HCT116 (cell line): ENCODE measurements at regions not wholly inside any gene's neighbourhood (a gene's known extent, or its start where the extent isn't known, plus 50 kb on each side); places are given as distances from the start of the nearest gene placed in this dataset.

Source experiments
- ATAC-seq: fragments of 200-7000 bp; cut with Tn5 transposase; 2 replicates; pipeline ENCODE4 v1.9.1; 2020; ENCODE audit warnings: mild to moderate bottlenecking, moderate library complexity
- BruUV-seq: library from RNA; stranded (reverse); fragments of 400-500 nt; replicated peaks from 2 replicates; lab custom pipeline; 2021; lab: Mats Ljungman, UMichigan
- CTCF ChIA-PET: fragments of 300-600 bp; sonication (Branson Sonifier 250); formaldehyde crosslinking; loops from one replicate; lab custom pipeline; 2021; ENCODE audit warnings: antibody characterized with exemption; lab: Charles Lee
- POLR2A ChIA-PET: fragments of 300-600, 350-600 bp; sonication (Branson Sonifier 250); formaldehyde crosslinking; loops from one replicate; lab custom pipeline; 2021; ENCODE audit warnings: antibody characterized with exemption; lab: Charles Lee
- RAD21 ChIA-PET, 2 experiments: fragments of 300-600 bp; sonication (Branson Sonifier 250); formaldehyde crosslinking; loops; one replicate each; lab custom pipeline; 2023; ENCODE audit warnings: low total read pairs in 2 of 2; ENCODE audit not compliant: uncharacterized antibody in 2 of 2, unreplicated experiment in 2 of 2, low non-redundant PET in 1 of 2; lab: Charles Lee
- DNase-seq: peaks from one replicate; pipeline ENCODE4 v3.0.0-alpha.2; 2010; ENCODE audit warnings: low read depth, low spot score
- H2AFZ ChIP-seq: fragments of 200-600 bp; shearing (Covaris generic), sonication (generic); 2 replicates; pipeline ENCODE4 v1.6.1; 2017; ENCODE audit warnings: low read depth, mixed run types, mixed read lengths, antibody characterized with exemption, low read length; ENCODE audit not compliant: poor library complexity, severe bottlenecking
- H3K27ac ChIP-seq: 2 replicates; pipeline ENCODE4 v1.5.1; 2012; ENCODE audit warnings: low read depth, low read length
- H3K27me3 ChIP-seq: fragments of 200-600 bp; sonication (generic); 2 replicates; pipeline ENCODE4 v1.6.1; 2016; ENCODE audit warnings: mixed run types, low read length, mixed read lengths; ENCODE audit not compliant: insufficient read depth
- H3K36me3 ChIP-seq, 2 experiments: fragments of 200-500 bp in 1 of 2; fragments of 200-600 bp in 1 of 2; sonication (Bioruptor generic) in 1 of 2; sonication (generic) in 1 of 2; 2 replicates each; pipeline versions ENCODE4 v1.5.1 to v1.6.1; 2014 to 2016; ENCODE audit warnings: low read length in 2 of 2, inconsistent platforms in 1 of 2, mixed read lengths in 1 of 2, mixed run types in 1 of 2; ENCODE audit not compliant: insufficient read depth in 2 of 2, control insufficient read depth in 1 of 2
- H3K4me1 ChIP-seq, 2 experiments: fragments of 200-600 bp in 1 of 2; sonication (generic) in 1 of 2; 2 replicates each; pipeline versions ENCODE4 v1.5.1 to v1.6.1; 2012 to 2017; ENCODE audit warnings: low read length in 2 of 2, inconsistent platforms in 1 of 2, mild to moderate bottlenecking in 1 of 2, mixed read lengths in 1 of 2, mixed run types in 1 of 2, moderate library complexity in 1 of 2; ENCODE audit not compliant: insufficient read depth in 2 of 2, control insufficient read depth in 1 of 2
- H3K4me2 ChIP-seq: fragments of 200-600 bp; sonication (generic); 2 replicates; pipeline ENCODE4 v1.6.1; 2017; ENCODE audit warnings: mixed run types, low read length, mixed read lengths
- H3K4me3 ChIP-seq, 2 experiments: fragments of 200-600 bp in 1 of 2; sonication (generic) in 1 of 2; replicated peaks in 1 of 2; 2 replicates each; pipeline ENCODE4 v1.5.1; 2011 to 2016; ENCODE audit warnings: low read length in 2 of 2, control low read depth in 1 of 2, low read depth in 1 of 2, mild to moderate bottlenecking in 1 of 2, mixed read lengths in 1 of 2, mixed run types in 1 of 2
- H3K79me2 ChIP-seq: fragments of 200-600 bp; sonication (generic); 2 replicates; pipeline ENCODE4 v1.6.1; 2017; ENCODE audit warnings: mild to moderate bottlenecking, mixed run types, low read length, moderate library complexity, mixed read lengths; ENCODE audit not compliant: insufficient read depth
- H3K9ac ChIP-seq: fragments of 200-600 bp; sonication (generic); 2 replicates; pipeline ENCODE4 v1.6.1; 2016; ENCODE audit warnings: low read length, mixed read lengths
- H3K9me2 ChIP-seq: fragments of 200-600 bp; sonication (generic), shearing (Covaris generic); 2 replicates; pipeline ENCODE4 v1.6.1; 2017; ENCODE audit warnings: mixed run types, mild to moderate bottlenecking, moderate library complexity; ENCODE audit not compliant: insufficient read depth
- H3K9me3 ChIP-seq, 2 experiments: fragments of 200-500 bp in 1 of 2; fragments of 200-600 bp in 1 of 2; sonication (Bioruptor generic) in 1 of 2; sonication (generic) in 1 of 2; 2 replicates each; pipeline ENCODE4 v1.6.1; 2014 to 2017; ENCODE audit warnings: low read length in 2 of 2, mixed read lengths in 2 of 2, inconsistent platforms in 1 of 2, low read depth in 1 of 2, mild to moderate bottlenecking in 1 of 2, mixed run types in 1 of 2, moderate library complexity in 1 of 2; ENCODE audit not compliant: control insufficient read depth in 1 of 2, insufficient read depth in 1 of 2
- H4K20me1 ChIP-seq: fragments of 200-600 bp; sonication (generic), shearing (Covaris generic); 2 replicates; pipeline ENCODE4 v1.6.1; 2017; ENCODE audit warnings: mixed run types, mild to moderate bottlenecking, moderate library complexity; ENCODE audit not compliant: insufficient read depth
- ATF3 ChIP-seq: IDR thresholded peaks from 2 replicates; pipeline ENCODE4 v1.6.1; 2012
- CBX3 ChIP-seq: IDR thresholded peaks from 2 replicates; pipeline ENCODE4 v1.6.1; 2012; ENCODE audit warnings: low read depth
- CEBPB ChIP-seq: IDR thresholded peaks from 2 replicates; pipeline ENCODE4 v1.6.1; 2012; ENCODE audit warnings: low read depth
- ELF1 ChIP-seq: IDR thresholded peaks from 2 replicates; pipeline ENCODE4 v1.6.1; 2012; ENCODE audit warnings: low read depth, borderline replicate concordance
- EZH2phosphoT487 ChIP-seq: fragments of 200-600 bp; IDR thresholded peaks from 2 replicates; pipeline ENCODE4 v1.6.1; 2018; ENCODE audit warnings: antibody characterized with exemption, borderline replicate concordance
- FOSL1 ChIP-seq: IDR thresholded peaks from 2 replicates; pipeline ENCODE4 v1.6.1; 2012; ENCODE audit warnings: low read depth
- MAX ChIP-seq: IDR thresholded peaks from 2 replicates; pipeline ENCODE4 v1.6.1; 2012
- POLR2A ChIP-seq: IDR thresholded peaks from 2 replicates; pipeline ENCODE4 v1.7.0; 2011; ENCODE audit warnings: borderline replicate concordance; ENCODE audit not compliant: insufficient read depth, insufficient read length; ENCODE audit errors: extremely low read depth
- POLR2AphosphoS5 ChIP-seq: IDR thresholded peaks from 2 replicates; pipeline ENCODE4 v1.6.1; 2011; ENCODE audit warnings: mild to moderate bottlenecking, low read depth, low read length, moderate library complexity
- REST ChIP-seq: IDR thresholded peaks from 2 replicates; pipeline ENCODE4 v1.6.1; 2012; ENCODE audit warnings: low read depth
- SIN3A ChIP-seq: IDR thresholded peaks from 2 replicates; pipeline ENCODE4 v1.6.1; 2012; ENCODE audit warnings: low read depth
- SP1 ChIP-seq: IDR thresholded peaks from 2 replicates; pipeline ENCODE4 v1.6.1; 2012; ENCODE audit warnings: low read depth
- TCF7L2 ChIP-seq: IDR thresholded peaks from 2 replicates; pipeline ENCODE4 v1.7.0; 2011; ENCODE audit warnings: borderline replicate concordance, inconsistent platforms; ENCODE audit not compliant: insufficient read depth, insufficient read length; ENCODE audit errors: extremely low read depth
- YY1 ChIP-seq: IDR thresholded peaks from 2 replicates; pipeline ENCODE4 v1.6.1; 2011; ENCODE audit warnings: low read length, low read depth, moderate library complexity, mild to moderate bottlenecking; ENCODE audit not compliant: insufficient replicate concordance; ENCODE audit errors: extremely low read depth
- ZBTB33 ChIP-seq: IDR thresholded peaks from 2 replicates; pipeline ENCODE4 v1.6.1; 2011; ENCODE audit warnings: mild to moderate bottlenecking, low read length, moderate library complexity; ENCODE audit not compliant: insufficient replicate concordance; ENCODE audit errors: extremely low read depth
- ZNF274 ChIP-seq: fragments of 200-500 bp; sonication (Bioruptor generic); IDR thresholded peaks from 2 replicates; pipeline ENCODE4 v1.6.1; 2014; ENCODE audit warnings: mild to moderate bottlenecking, low read depth, low read length, inconsistent platforms
- intact Hi-C: fragments of 100-400 bp; cut with micrococcal nuclease; formaldehyde crosslinking; loops from 2 replicates; pipeline ENCODE4 v1.10.0; 2022

GRCh38 chr2:47629501-47630460, 59.0 kb upstream of the KCNK12 start:
- no peak overlapping the region for H3K27ac ChIP-seq
- ChIA-PET CTCF (no interaction called here), POLR2A (no interaction called here), RAD21 (no interaction called here)
- no peaks in the 10 kb centered on the region for H3K9me2 ChIP-seq
- no peaks in the 10 kb centered on the region for H3K79me2 ChIP-seq
- no peak overlapping the region for H3K9ac ChIP-seq
- no peaks in the 10 kb centered on the region for H3K27me3 ChIP-seq
- H2AFZ ChIP-seq = no peak overlapping the region
- no peak overlapping the region for H3K4me2 ChIP-seq
- DNase-seq = no peak
- peaks cover 14 to 19% of the 10 kb centered on the region in 2 experiments for H3K4me1 ChIP-seq
- intact Hi-C loops = no loop called here
- H3K9me3 ChIP-seq = no peaks in the 10 kb centered on the region
- TF ChIP-seq ZBTB33 (no peak), ATF3 (no peak), EZH2phosphoT487 (no peak), ZNF274 (no peak), YY1 (no peak), SIN3A (no peak), REST (no peak), FOSL1 (no peak), CEBPB (no peak), CBX3 (no peak), POLR2AphosphoS5 (no peak), POLR2A (no peak), MAX (no peak), SP1 (no peak), ELF1 (no peak), TCF7L2 (no peak)
- no peak overlapping the region for H3K4me3 ChIP-seq
- no peak for ATAC-seq
- H3K36me3 ChIP-seq = no peaks in the 10 kb centered on the region
- no TSS peak for BruUV-seq
- no peaks in the 10 kb centered on the region for H4K20me1 ChIP-seq
